ENCODE measurements at regions not wholly inside any gene's neighbourhood (a gene's known extent, or its start where the extent isn't known, plus 50 kb on each side); places are given as distances from the start of the nearest gene placed in this dataset.

GRCh38 chr1:58850636-58851035 lies 66.8 kb upstream of the JUN start (continued):
- no peak for TF ChIP-seq ZBTB11 (CRISPR knock-in tag; IDR thresholded peaks at IDR 0.05)
- TF ChIP-seq, protein P1, sequence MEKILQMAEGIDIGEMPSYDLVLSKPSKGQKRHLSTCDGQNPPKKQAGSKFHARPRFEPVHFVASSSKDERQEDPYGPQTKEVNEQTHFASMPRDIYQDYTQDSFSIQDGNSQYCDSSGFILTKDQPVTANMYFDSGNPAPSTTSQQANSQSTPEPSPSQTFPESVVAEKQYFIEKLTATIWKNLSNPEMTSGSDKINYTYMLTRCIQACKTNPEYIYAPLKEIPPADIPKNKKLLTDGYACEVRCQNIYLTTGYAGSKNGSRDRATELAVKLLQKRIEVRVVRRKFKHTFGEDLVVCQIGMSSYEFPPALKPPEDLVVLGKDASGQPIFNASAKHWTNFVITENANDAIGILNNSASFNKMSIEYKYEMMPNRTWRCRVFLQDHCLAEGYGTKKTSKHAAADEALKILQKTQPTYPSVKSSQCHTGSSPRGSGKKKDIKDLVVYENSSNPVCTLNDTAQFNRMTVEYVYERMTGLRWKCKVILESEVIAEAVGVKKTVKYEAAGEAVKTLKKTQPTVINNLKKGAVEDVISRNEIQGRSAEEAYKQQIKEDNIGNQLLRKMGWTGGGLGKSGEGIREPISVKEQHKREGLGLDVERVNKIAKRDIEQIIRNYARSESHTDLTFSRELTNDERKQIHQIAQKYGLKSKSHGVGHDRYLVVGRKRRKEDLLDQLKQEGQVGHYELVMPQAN (IDR thresholded peaks at IDR 0.05; ENCODE audit: borderline replicate concordance): no peak
- TF ChIP-seq RB1 (IDR thresholded peaks at IDR 0.05; ENCODE audit: low read depth): no peak
- no peak for TF ChIP-seq TCF3 (CRISPR knock-in tag; IDR thresholded peaks at IDR 0.05)
- TF ChIP-seq NCOA6 (IDR thresholded peaks at IDR 0.05): no peak
- TF ChIP-seq SP1 (CRISPR knock-in tag; IDR thresholded peaks at IDR 0.05): no peak
